Activated CD4-positive, alpha-beta T cell treated with anti-CD3 and anti-CD28 coated beads, Interleukin-2, amount 50 U/mL, for 16 hours (primary cell): ENCODE measurements at regions not wholly inside any gene's neighbourhood (a gene's known extent, or its start where the extent isn't known, plus 50 kb on each side); places are given as distances from the start of the nearest gene placed in this dataset.

Experiments
- DNase-seq: peaks from one replicate; pipeline ENCODE4 v3.0.0-alpha.2; 2020

- no peak for DNase-seq
These were observed 714.7 kb downstream of the QKI start for GRCh38 chr6:164129218-164129617.

- no peak for DNase-seq
These were observed 713.6 kb downstream of the QKI start for GRCh38 chr6:164128101-164128500.

DNA sequence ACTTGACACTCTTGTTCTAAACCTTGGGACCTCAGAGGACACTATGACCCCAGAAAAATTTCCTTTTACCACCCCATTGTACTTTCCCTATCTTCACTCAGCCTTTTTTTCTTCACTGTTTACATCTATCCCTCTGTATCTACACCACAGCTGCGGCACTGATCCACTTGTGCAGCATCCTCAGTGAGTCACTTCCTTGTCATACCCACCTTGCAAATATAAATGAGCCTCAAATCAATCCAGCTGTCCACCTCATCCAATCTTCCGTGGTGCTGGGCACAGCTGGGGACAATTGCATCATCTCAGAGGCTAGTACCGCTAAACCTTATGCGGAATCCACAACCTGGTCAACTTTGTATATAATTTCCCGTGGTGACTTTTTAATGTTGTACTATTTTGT lies 710.5 kb downstream of the QKI start:
- no peak for DNase-seq

- no peak for DNase-seq
These were observed 710.0 kb downstream of the QKI start for GRCh38 chr6:164124473-164124872.

DNA sequence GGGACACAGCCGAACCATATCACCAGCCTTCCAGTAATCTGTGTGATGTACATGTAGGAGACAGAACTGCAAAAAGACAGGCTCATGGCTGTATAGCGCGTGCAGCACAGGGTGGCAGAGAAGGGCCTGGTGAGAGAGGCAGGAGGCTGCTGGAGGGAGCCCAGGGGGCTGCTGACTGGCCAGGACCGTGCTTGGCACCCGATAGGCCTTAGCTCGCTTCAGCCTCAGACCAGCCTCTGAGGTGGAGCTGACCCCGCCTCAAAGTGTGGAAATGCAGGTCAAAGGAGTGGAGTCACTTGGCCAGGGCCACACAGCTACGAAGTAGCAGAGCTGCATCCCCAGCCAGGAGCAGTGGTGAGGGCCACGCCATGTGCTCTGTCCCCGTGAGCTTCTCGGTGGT lies 707.6 kb downstream of the QKI start:
- no peak for DNase-seq

GRCh38 chr6:164121527-164121926 lies 707.0 kb downstream of the QKI start:
- DNase-seq, result no peak

- DNase-seq, result no peak
These were observed 700.1 kb downstream of the QKI start for GRCh38 chr6:164114651-164115050.

DNA sequence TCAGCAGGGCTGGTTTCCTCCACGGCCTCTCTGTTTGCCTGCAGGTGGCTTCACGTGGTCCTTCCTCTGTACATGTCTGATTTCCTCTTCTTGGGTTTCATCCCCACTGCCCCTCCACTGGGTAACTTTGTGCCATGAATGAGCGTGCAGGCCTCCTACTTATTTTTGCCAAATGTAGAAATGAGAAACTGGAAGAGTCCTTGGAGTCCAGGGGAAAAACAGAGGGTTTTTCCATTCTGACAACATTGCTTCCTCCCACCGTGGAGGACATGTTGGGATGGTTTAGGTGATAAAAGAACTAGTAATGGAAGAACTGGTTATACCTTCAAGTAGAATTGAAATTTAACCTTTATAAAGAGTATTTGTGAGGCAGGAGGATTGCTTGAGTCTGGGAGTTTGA lies 699.5 kb downstream of the QKI start:
- DNase-seq, result no peak

DNA sequence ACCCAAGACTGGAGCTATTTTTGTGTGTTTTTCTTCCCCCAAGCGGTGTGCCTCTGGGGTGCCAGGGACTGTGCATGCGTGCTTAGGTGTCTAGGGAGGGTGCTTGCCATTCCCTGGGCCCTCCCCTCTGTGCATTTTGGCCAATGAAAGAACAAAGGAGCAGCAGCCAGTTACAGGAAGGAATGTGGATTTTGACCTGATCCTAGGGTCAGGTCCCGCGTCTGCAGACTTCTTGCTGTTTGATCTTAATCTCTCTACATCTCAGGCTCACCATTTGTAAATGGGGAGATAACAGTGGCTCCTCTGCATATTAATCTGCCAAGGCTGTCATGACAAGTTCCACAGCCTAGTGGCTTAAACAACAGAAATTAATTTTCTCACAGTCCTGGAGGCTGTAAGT lies 699.1 kb downstream of the QKI start:
- DNase-seq, result no peak

DNA sequence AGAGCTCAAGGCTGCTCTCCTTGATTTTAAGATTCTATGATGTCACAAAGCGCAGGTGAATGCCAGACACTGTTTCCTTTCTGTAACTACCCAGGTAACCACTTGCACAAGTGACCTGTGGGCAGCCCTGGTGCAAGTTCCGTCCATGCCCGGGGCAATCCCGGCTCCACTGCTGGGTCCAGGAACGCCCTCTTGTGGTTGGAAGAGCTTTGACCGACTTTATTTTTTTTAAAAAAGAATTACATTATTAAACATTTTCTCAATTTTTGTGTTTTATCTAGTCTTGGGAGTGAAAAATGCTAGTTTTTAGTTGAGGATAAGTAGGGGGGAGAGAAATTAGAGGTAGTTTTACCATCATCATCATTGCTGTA lies 695.2 kb downstream of the QKI start:
- no peak for DNase-seq

DNA sequence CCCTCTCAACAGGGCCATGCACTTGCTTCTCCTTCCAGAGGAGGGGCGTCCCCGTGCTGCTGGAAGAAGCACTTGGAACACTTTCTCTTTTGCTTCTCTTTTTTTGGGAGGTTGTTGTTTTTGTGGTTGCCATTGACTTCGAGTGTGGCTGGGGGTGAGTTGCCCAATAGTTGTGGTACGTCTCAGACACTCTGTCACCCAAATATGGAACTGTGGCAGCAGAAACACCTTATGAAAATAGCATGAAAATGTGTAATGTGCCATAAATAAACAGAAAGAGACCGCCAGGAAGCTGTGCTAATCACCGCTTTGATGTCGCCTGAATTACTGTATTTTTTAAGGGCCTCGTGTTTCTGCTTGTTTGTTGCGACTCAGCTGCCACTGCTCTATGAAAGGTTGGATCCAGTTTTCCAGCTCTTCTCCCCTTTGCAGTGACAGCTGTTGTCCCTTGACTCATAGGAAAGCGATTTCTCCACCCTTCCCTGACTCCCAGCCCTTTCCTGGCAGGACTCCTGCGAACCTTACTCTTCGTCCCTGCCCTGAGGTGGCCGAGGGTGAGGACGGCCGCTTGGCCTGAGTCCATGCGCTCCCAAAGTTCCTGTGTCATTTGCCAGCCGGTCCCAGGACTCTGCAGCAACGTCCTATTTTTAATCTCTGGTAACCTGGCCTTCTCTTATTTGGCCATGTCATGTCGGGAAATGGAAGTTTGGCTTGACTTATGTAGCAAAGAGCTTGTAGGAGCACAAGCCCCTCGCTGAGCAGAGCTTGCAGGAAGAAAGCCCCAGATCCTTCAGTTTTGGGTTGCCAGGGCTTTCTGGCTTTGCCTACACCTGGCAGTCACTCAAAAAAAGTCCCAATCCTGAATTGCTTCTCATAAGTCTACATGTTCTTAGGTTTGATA lies 694.6 kb downstream of the QKI start:
- DNase-seq, result no peak

GRCh38 chr6:164108092-164108491 lies 693.6 kb downstream of the QKI start:
- DNase-seq, result no peak

- no peak for DNase-seq
These were observed 692.9 kb downstream of the QKI start for GRCh38 chr6:164107297-164107995.

- no peak for DNase-seq
These were observed 691.8 kb downstream of the QKI start for GRCh38 chr6:164106345-164106769.

GRCh38 chr6:164105705-164106104 lies 691.2 kb downstream of the QKI start:
- no peak for DNase-seq

DNA sequence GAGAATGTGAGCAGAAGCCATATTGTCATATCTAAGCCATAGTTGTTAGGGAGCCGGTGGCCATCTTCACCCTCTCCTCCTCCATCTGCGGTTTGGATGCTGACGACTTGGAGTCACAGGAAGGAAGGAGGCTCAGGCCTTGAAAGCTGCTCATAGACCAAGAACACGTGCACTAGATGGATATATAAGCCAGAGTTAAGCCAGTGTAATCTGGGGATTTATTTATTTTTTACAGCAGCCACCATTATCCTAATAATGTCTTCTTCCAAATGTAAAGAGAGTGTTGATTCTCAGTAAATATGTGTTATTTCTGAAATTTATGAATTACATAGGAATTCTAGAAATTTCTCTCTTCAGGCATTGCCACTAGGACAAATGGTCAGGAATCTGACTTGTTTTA lies 689.9 kb downstream of the QKI start:
- DNase-seq, result no peak

DNA sequence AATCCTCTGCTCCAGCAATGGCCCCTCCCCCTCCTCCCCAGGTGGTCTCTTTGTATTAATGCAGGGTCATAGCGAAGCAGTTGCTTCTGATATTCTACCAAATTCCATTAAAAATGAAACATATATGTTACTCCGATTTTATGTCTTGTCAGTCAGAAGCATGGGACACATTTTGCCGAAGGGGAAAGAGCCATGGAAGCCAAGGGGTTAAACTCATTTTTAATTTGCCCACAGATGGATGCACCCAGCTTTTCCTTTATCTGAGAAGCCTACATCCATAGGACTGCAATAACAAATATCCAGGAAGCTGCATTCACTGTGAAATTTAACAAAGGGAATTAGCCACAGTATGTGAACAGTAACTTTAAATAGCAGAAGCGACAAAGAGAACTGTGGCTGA lies 688.2 kb downstream of the QKI start:
- DNase-seq, result no peak

- DNase-seq, result no peak
These were observed 687.3 kb downstream of the QKI start for GRCh38 chr6:164101859-164102258.

DNA sequence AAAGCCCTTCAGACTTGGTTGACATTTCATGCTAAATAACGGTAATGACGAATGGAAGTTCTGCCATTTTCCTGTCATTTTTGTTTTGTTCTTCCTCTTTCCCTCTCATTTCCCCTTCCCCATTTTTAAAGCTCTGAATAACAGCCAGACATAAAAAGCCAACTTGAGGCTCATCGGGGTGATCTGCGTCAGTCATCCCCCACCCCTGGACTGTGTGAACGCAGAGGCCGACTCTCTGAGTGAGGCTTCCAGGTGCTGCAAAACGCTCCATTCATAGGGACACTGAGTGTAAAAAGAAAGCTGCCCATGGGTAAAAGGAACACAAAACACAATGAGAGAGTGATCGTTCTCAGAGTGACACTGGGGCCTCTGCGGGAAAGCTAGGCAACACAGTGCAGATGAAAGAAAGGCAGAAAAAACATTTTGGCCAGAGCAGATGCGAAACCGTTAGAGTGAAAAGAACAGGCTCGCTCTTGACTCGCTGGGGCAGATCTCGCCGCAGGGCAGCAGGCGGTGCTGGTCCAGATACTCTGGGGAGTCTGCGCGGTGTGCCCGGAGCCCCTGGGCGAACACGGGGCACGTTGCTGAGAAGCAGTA lies 684.8 kb downstream of the QKI start:
- no peak for DNase-seq

GRCh38 chr6:164098857-164099267 lies 684.3 kb downstream of the QKI start:
- DNase-seq, result no peak

DNA sequence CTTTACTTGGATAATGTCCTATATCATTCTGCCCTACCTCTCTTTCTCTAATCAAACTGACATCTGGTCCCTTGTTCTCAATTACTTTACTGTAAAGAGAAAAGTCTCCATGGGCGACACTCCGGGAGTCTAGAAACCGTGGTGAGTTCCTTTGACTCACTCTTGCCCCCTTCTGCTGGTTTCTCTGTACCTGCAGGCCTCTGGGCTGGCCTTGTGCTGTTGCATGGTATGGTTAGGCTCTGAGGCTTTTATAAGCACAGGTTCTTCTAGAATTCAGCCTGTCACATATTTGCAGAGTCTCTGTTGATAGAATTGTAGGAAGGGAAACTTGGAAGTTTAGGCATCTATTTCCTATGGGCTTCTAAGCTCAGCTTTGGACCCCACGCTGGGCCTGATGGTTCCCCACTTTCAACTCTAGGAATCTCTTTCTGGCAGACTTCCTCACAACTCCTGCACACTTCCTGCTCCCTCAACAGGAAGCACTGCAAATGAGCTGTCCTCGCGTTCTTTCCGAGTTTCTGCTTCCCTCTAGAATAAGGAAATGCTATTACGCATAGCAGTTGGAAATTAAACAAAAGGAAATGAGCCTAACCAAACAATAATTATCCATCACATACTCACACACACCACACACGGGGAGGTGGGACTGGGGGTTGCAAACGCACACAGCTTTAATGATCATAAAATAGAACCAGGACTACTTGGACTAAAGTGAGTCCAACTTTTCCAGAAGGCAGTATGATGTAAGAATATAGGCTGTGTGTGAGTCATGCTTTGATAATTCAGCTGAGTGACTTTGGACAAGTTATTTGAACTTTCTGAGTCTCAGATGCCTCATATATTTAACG lies 683.3 kb downstream of the QKI start:
- no peak for DNase-seq

DNA sequence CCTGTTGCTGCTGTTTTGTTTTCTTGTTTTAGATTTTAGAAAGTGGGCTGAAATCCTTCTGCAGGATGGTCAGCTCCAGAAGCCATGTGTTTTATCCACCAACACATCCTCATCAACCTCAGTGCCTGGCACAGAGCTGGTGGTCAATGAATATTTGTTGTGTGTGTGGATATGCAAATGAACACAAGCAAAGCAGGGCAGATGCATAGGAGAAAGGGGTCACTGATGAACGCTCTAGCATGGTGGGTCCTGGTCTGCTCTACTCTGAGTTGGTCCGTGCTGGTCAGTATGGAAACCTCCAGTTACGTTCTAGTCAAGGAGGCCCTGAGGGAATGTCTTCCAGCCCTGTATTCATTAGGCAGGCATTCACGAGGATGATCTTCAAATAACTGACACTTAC lies 682.5 kb downstream of the QKI start:
- DNase-seq, result no peak

GRCh38 chr6:164095056-164095455 lies 680.5 kb downstream of the QKI start:
- DNase-seq, result no peak
